ENCODE measurements at regions not wholly inside any gene's neighbourhood (a gene's known extent, or its start where the extent isn't known, plus 50 kb on each side); places are given as distances from the start of the nearest gene placed in this dataset.

DNA sequence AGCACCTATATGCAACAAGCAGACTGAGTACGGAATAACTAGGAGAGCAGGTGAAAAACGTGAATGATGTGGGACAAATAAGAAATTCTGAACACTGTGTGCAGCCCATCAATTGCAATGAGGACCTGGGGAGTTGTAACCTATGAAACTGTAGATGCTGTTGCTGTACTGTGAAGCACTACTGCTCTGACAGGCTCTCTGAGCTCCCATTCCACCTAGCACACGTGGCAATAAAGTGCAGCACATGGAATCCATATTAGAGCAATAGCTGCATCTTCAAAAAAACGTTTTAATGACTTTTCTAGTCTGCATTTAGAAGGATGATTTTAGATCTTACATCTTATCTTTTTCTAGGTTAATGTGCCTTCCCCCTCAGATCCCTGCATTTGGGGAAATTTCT is 748.7 kb upstream of the GOLIM4 start (continued):
- TF ChIP-seq, protein P1, sequence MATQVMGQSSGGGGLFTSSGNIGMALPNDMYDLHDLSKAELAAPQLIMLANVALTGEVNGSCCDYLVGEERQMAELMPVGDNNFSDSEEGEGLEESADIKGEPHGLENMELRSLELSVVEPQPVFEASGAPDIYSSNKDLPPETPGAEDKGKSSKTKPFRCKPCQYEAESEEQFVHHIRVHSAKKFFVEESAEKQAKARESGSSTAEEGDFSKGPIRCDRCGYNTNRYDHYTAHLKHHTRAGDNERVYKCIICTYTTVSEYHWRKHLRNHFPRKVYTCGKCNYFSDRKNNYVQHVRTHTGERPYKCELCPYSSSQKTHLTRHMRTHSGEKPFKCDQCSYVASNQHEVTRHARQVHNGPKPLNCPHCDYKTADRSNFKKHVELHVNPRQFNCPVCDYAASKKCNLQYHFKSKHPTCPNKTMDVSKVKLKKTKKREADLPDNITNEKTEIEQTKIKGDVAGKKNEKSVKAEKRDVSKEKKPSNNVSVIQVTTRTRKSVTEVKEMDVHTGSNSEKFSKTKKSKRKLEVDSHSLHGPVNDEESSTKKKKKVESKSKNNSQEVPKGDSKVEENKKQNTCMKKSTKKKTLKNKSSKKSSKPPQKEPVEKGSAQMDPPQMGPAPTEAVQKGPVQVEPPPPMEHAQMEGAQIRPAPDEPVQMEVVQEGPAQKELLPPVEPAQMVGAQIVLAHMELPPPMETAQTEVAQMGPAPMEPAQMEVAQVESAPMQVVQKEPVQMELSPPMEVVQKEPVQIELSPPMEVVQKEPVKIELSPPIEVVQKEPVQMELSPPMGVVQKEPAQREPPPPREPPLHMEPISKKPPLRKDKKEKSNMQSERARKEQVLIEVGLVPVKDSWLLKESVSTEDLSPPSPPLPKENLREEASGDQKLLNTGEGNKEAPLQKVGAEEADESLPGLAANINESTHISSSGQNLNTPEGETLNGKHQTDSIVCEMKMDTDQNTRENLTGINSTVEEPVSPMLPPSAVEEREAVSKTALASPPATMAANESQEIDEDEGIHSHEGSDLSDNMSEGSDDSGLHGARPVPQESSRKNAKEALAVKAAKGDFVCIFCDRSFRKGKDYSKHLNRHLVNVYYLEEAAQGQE (IDR thresholded peaks at IDR 0.05; ENCODE audit: low read depth) = no peak
- TF ChIP-seq, protein P2, sequence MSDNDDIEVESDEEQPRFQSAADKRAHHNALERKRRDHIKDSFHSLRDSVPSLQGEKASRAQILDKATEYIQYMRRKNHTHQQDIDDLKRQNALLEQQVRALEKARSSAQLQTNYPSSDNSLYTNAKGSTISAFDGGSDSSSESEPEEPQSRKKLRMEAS (IDR thresholded peaks at IDR 0.05) = no peak

DNA sequence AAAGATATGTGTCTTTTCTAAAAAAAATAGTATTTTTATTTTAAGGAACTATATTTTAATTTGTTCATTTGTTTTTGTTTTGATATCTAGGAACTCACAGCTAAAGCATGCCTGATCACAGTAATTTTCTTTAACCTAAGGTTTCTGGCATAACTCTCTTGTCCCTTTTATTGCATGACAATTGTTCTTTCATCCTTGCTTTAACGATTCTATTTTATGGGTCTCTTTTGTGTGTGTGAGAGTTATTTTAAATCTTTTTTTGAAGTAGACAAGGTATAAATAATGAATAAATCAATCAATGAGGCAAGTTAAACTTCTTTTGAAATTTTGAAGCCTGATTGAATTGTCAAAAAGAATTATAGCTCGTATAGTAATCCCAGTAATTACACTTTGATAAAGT is 747.8 kb upstream of the GOLIM4 start:
- Histone ChIP-seq H3K9me2 (ENCODE audit: insufficient read depth) (no peaks in the 10 kb centered on the region), H3K9me3 (ENCODE audit: control insufficient read depth in 1 of 2, insufficient read depth in 1 of 2, low read depth in 1 of 2, low read length in 2 of 2) (no peaks in the 10 kb centered on the region), H2AFZ (ENCODE audit: low read depth, low read length, poor library complexity, severe bottlenecking) (no peak overlapping the region), H3K79me2 (ENCODE audit: insufficient read depth, low read length) (no peaks in the 10 kb centered on the region), H3K9ac (ENCODE audit: low read length) (no peak overlapping the region), H3K27me3 (ENCODE audit: insufficient read depth, low read length) (peaks cover 25% of the 10 kb centered on the region), H3K4me1 (ENCODE audit: control insufficient read depth in 1 of 2, insufficient read depth in 2 of 2, low read length in 2 of 2) (no peaks in the 10 kb centered on the region), H4K20me1 (ENCODE audit: insufficient read depth) (no peaks in the 10 kb centered on the region), H3K4me2 (ENCODE audit: low read length) (no peak overlapping the region), H3K36me3 (ENCODE audit: control insufficient read depth in 1 of 2, insufficient read depth in 2 of 2, low read length in 2 of 2) (no peaks in the 10 kb centered on the region), H3K27ac (ENCODE audit: low read depth, low read length) (no peak overlapping the region), H3K4me3 (replicated peaks in 1 of 2; ENCODE audit: low read depth in 1 of 2, low read length in 2 of 2) (no peak overlapping the region)
- DNase-seq (ENCODE audit: low read depth, low spot score) (no peak), ATAC-seq (no peak)
- TF ChIP-seq RAD21 (IDR thresholded peaks at IDR 0.05; ENCODE audit: low read depth) = no peak
- no peak for TF ChIP-seq EZH2 (IDR thresholded peaks at IDR 0.05)
- TF ChIP-seq, protein P2 (IDR thresholded peaks at IDR 0.05) = no peak
- TF ChIP-seq, protein P3, sequence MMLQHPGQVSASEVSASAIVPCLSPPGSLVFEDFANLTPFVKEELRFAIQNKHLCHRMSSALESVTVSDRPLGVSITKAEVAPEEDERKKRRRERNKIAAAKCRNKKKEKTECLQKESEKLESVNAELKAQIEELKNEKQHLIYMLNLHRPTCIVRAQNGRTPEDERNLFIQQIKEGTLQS (IDR thresholded peaks at IDR 0.05) = no peak
- TF ChIP-seq, protein P4, sequence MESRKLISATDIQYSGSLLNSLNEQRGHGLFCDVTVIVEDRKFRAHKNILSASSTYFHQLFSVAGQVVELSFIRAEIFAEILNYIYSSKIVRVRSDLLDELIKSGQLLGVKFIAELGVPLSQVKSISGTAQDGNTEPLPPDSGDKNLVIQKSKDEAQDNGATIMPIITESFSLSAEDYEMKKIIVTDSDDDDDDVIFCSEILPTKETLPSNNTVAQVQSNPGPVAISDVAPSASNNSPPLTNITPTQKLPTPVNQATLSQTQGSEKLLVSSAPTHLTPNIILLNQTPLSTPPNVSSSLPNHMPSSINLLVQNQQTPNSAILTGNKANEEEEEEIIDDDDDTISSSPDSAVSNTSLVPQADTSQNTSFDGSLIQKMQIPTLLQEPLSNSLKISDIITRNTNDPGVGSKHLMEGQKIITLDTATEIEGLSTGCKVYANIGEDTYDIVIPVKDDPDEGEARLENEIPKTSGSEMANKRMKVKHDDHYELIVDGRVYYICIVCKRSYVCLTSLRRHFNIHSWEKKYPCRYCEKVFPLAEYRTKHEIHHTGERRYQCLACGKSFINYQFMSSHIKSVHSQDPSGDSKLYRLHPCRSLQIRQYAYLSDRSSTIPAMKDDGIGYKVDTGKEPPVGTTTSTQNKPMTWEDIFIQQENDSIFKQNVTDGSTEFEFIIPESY (IDR thresholded peaks at IDR 0.05; ENCODE audit: extremely low read depth, insufficient replicate concordance, low read length) = no peak
- TF ChIP-seq ELF1 (IDR thresholded peaks at IDR 0.05; ENCODE audit: borderline replicate concordance, low read depth) = no peak
- CTCF ChIA-PET = no interaction called here
- RAD21 ChIA-PET (ENCODE audit: low non-redundant PET in 1 of 2, low total read pairs in 2 of 2, uncharacterized antibody in 2 of 2, unreplicated experiment in 2 of 2) = no interaction called here
- BruUV-seq (replicated peaks) = no TSS peak
- intact Hi-C loops (cut with micrococcal nuclease) = loop anchor here (10.0 kb wide), 1 partner anchor 219 kb away; no protein-coding TSS in a partner anchor
- POLR2A ChIA-PET = no interaction called here
